ENCODE measurements at regions not wholly inside any gene's neighbourhood (a gene's known extent, or its start where the extent isn't known, plus 50 kb on each side); places are given as distances from the start of the nearest gene placed in this dataset.
"Not testable (repeated sequence)": the region's sequence is repeated elsewhere in the genome, so short reads cannot be mapped to it uniquely, and the experiment has no call there.

GRCh38 chr18:56453631-56454030 is 184.8 kb downstream of the TXNL1 start:
- DNase-seq (ENCODE audit: low read depth) = no peak
- H3K4me3 ChIP-seq (ENCODE audit: low read depth, low read length) = no peak overlapping the region

- no peak overlapping the region for H3K4me3 ChIP-seq (ENCODE audit: low read depth, low read length)
- DNase-seq (ENCODE audit: low read depth) = no peak
These were observed 187.2 kb downstream of the TXNL1 start for GRCh38 chr18:56451188-56451587.

GRCh38 chr18:56448751-56449150 is 189.6 kb downstream of the TXNL1 start:
- no peak overlapping the region for H3K4me3 ChIP-seq (ENCODE audit: low read depth, low read length)
- DNase-seq (ENCODE audit: low read depth) = no peak

GRCh38 chr18:56445422-56445821 is 193.0 kb downstream of the TXNL1 start:
- no peak for DNase-seq (ENCODE audit: low read depth)
- H3K4me3 ChIP-seq (ENCODE audit: low read depth, low read length) = no peak overlapping the region

GRCh38 chr18:56444201-56444600 is 194.2 kb downstream of the TXNL1 start:
- DNase-seq (ENCODE audit: low read depth) = no peak
- H3K4me3 ChIP-seq (ENCODE audit: low read depth, low read length) = no peak overlapping the region

GRCh38 chr18:56443166-56443907 is 195.1 kb downstream of the TXNL1 start:
- H3K4me3 ChIP-seq (ENCODE audit: low read depth, low read length) = no peak overlapping the region
- no peak for DNase-seq (ENCODE audit: low read depth)

GRCh38 chr18:56438480-56438879 is 199.9 kb downstream of the TXNL1 start:
- H3K4me3 ChIP-seq (ENCODE audit: low read depth, low read length); DNase-seq (ENCODE audit: low read depth): not testable (repeated sequence)

- H3K4me3 ChIP-seq (ENCODE audit: low read depth, low read length) = no peak overlapping the region
- no peak for DNase-seq (ENCODE audit: low read depth)
These were observed 201.7 kb downstream of the TXNL1 start for GRCh38 chr18:56436651-56437050.

- DNase-seq (ENCODE audit: low read depth) = no peak
- H3K4me3 ChIP-seq (ENCODE audit: low read depth, low read length) = no peak overlapping the region
These were observed 204.5 kb downstream of the TXNL1 start for GRCh38 chr18:56433919-56434318.

GRCh38 chr18:56431551-56431950 is 206.8 kb downstream of the TXNL1 start:
- no peak for DNase-seq (ENCODE audit: low read depth)
- no peak overlapping the region for H3K4me3 ChIP-seq (ENCODE audit: low read depth, low read length)

GRCh38 chr18:56423626-56424025 is 214.8 kb downstream of the TXNL1 start:
- no peak overlapping the region for H3K4me3 ChIP-seq (ENCODE audit: low read depth, low read length)
- DNase-seq (ENCODE audit: low read depth) = no peak

GRCh38 chr18:56421647-56422046 is 216.7 kb downstream of the TXNL1 start:
- no peak overlapping the region for H3K4me3 ChIP-seq (ENCODE audit: low read depth, low read length)
- DNase-seq (ENCODE audit: low read depth) = no peak

GRCh38 chr18:56420868-56421267 is 217.5 kb downstream of the TXNL1 start:
- H3K4me3 ChIP-seq (ENCODE audit: low read depth, low read length); DNase-seq (ENCODE audit: low read depth): not testable (repeated sequence)

GRCh38 chr18:56414357-56414756 is 224.0 kb downstream of the TXNL1 start:
- DNase-seq (ENCODE audit: low read depth) = no peak
- no peak overlapping the region for H3K4me3 ChIP-seq (ENCODE audit: low read depth, low read length)

GRCh38 chr18:56413862-56414261 is 224.5 kb downstream of the TXNL1 start:
- H3K4me3 ChIP-seq (ENCODE audit: low read depth, low read length) = no peak overlapping the region
- DNase-seq (ENCODE audit: low read depth) = no peak

- no peak overlapping the region for H3K4me3 ChIP-seq (ENCODE audit: low read depth, low read length)
- no peak for DNase-seq (ENCODE audit: low read depth)
These were observed 225.4 kb downstream of the TXNL1 start for GRCh38 chr18:56412951-56413350.

GRCh38 chr18:56409736-56410135 is 228.7 kb downstream of the TXNL1 start:
- no peak for DNase-seq (ENCODE audit: low read depth)
- H3K4me3 ChIP-seq (ENCODE audit: low read depth, low read length) = no peak overlapping the region

- H3K4me3 ChIP-seq (ENCODE audit: low read depth, low read length) = no peak overlapping the region
- no peak for DNase-seq (ENCODE audit: low read depth)
These were observed 230.7 kb downstream of the TXNL1 start for GRCh38 chr18:56407646-56408180.

- no peak overlapping the region for H3K4me3 ChIP-seq (ENCODE audit: low read depth, low read length)
- peak; percentile 74 for DNase-seq (ENCODE audit: low read depth)
These were observed 235.4 kb downstream of the TXNL1 start for GRCh38 chr18:56402872-56403516.

- DNase-seq (ENCODE audit: low read depth) = no peak
- H3K4me3 ChIP-seq (ENCODE audit: low read depth, low read length) = no peak overlapping the region
These were observed 244.5 kb downstream of the TXNL1 start for GRCh38 chr18:56393870-56394269.

All from skeletal muscle cell (primary cell).